Spinal cord (tissue), 9 donors: ENCODE measurements at regions not wholly inside any gene's neighbourhood (a gene's known extent, or its start where the extent isn't known, plus 50 kb on each side); places are given as distances from the start of the nearest gene placed in this dataset.

ENCODE experiments used
- DNase-seq, 6 donors: peaks; one replicate each; pipeline versions ENCODE4 v3.0.0 to v3.0.0-alpha.2; 2013 to 2015; ENCODE audit warnings: low spot score in 6 of 6, low read depth in 4 of 6
- H3K27ac ChIP-seq: one replicate; pipeline ENCODE4 v1.5.1; 2013; ENCODE audit warnings: low read depth, low read length, control low read depth
- H3K27me3 ChIP-seq: one replicate; pipeline ENCODE4 v1.6.1; 2013; ENCODE audit warnings: low read length; ENCODE audit not compliant: control insufficient read depth, insufficient read depth
- H3K36me3 ChIP-seq: one replicate; pipeline ENCODE4 v1.6.1; 2013; ENCODE audit warnings: low read length; ENCODE audit not compliant: control insufficient read depth, insufficient read depth
- H3K4me1 ChIP-seq: one replicate; pipeline ENCODE4 v1.6.1; 2013; ENCODE audit warnings: low read length; ENCODE audit not compliant: control insufficient read depth, insufficient read depth
- H3K4me3 ChIP-seq: one replicate; pipeline ENCODE4 v1.5.1; 2013; ENCODE audit warnings: low read depth, low read length, control low read depth
- H3K9me3 ChIP-seq: one replicate; pipeline ENCODE4 v1.6.1; 2013; ENCODE audit warnings: low read length; ENCODE audit not compliant: control insufficient read depth, insufficient read depth
- WGBS: methylation state at CpG from one replicate; pipeline ENCODE4 v1.1.5; 2013; ENCODE audit warnings: missing lambda C conversion rate; ENCODE audit not compliant: insufficient coverage; 5-methylcytosine and 5-hydroxymethylcytosine counted together
- donor health status: healthy.

DNA sequence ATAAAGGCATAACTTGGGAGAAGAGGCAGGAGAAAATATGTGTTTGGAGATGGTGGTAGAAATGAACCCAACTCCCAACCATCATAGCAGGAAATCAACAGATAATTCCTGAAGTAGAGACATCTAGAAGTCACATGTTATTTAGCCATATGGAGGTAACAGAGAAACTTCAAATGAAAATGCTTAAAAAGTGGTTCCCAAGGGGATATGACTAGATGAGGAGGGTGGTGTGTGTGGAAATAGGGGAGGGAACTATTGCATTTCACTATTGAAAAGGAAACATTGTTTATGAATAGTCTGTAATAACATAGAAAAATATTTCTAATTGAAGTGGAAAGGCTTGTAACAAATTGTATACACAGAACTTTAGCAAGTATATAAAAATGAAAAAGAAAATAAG is 412.0 kb downstream of the SHISA9 start:
- Histone ChIP-seq H3K27ac (no peak overlapping the region), H3K4me1 (no peaks in the 10 kb centered on the region), H3K36me3 (no peaks in the 10 kb centered on the region), H3K9me3 (no peaks in the 10 kb centered on the region), H3K4me3 (no peak overlapping the region), H3K27me3 (no peaks in the 10 kb centered on the region)
- DNase-seq: no peak

DNA sequence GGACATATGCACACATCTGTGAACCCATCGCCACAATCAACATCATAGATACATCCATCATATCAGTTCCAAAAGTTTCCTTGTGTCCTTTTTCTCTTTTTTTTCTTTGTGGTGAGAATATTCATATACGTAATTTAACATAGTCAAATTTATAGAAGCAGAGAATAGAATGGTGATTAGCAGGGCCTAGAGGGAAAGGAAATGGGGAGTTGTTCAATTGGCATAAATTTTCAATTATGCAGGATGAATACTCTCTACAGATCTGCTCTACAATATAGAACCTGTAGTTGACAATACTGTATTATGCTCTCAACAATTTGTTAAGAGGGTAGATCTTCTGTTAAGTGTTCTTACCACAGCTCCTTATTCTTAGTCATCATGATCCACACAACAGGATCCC is 413.2 kb downstream of the SHISA9 start:
- no CpG with 5 or more reads among the region's 2 CpGs for WGBS
- no peak for DNase-seq
- Histone ChIP-seq H3K4me3 (no peak overlapping the region), H3K27me3 (no peaks in the 10 kb centered on the region), H3K4me1 (no peaks in the 10 kb centered on the region), H3K27ac (no peak overlapping the region), H3K9me3 (no peaks in the 10 kb centered on the region), H3K36me3 (no peaks in the 10 kb centered on the region)

DNA sequence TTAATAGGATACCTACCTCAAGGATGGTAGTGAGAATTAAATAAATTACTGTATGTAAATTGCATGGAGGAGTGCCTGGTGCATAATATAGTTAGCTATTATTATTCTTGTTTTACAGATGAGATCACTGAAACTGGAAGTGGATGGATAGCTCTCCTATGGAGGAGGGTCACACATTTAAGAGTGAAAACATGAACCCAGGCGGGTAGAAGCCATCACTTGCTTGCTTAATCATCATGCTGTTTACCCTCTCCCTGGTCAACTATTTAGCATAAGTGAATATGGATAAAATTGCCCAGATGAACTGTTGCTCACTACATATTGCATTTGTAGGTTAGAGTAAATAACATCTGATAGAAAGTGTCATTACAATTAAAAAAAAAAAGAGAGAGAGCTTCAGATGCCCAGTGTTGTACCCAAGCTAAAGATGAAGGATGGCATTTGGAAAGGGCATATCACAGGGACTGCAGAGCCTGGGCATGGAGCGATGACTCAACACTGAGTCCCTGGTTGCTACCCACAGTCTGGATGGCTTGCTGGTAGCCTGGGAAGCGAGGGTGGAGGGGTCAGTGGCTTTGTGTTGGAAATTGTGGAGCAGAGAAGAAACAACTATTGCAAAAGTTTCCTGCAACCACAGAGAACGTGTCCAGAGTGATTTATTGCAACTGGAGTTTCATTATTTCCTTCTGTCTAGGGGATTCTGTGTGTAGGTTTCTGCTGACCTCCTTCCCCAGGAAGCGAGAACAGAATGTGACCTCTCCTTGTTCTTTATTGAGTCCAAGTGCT is 414.4 kb downstream of the SHISA9 start:
- no peak overlapping the region for H3K27ac ChIP-seq
- 54% methylated on average over 3 of the region's 5 CpGs for WGBS
- no peak for DNase-seq
- H3K9me3 ChIP-seq: no peaks in the 10 kb centered on the region
- H3K36me3 ChIP-seq: no peaks in the 10 kb centered on the region
- no peaks in the 10 kb centered on the region for H3K27me3 ChIP-seq
- no peaks in the 10 kb centered on the region for H3K4me1 ChIP-seq
- no peak overlapping the region for H3K4me3 ChIP-seq

DNA sequence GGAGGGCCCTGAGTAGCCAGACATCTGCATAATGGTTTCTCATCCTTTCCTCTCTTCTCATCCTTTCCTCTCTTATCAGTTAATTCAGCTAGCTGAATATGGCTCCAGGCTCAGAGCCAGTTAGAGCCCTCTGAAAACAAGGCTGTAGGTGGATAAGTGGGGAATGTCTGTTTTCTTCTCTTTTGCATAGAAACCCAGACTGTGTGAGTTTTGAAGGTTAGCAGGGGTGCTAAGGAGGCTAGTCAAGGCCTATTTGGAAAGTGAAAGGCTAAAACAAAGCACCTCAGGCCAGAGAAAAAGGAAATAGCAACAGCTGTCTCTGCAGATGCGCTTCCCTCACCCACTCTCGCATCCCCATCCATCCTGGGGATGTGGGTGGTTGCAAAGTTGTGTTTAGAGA is 420.9 kb downstream of the SHISA9 start:
- no peaks in the 10 kb centered on the region for H3K27me3 ChIP-seq
- H3K9me3 ChIP-seq: no peaks in the 10 kb centered on the region
- H3K4me3 ChIP-seq: no peak overlapping the region
- no peaks in the 10 kb centered on the region for H3K36me3 ChIP-seq
- no CpG with 5 or more reads among the region's 2 CpGs for WGBS
- H3K27ac ChIP-seq: no peak overlapping the region
- no peaks in the 10 kb centered on the region for H3K4me1 ChIP-seq
- peak in 1 of 6 donors; percentile 32 for DNase-seq

DNA sequence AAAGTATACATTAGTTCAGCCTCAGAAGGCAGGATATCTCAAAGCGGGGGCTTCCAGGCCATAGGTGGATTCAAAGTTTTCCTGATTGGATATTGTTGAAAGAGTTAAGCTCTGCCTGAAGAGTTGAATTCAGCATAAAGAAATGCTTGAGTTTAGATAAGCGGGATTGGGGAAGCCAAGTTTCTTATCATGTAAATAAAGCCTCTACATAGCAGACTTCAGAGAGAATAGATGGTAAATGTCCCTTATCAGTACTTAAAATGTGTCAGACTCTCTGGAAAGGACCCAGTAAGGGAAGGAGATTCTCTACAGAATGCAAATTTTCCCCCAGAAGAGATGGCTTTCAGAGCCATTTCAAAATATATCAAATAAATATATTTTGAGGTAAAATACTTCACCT is 423.5 kb downstream of the SHISA9 start:
- H3K4me3 ChIP-seq: no peak overlapping the region
- H3K36me3 ChIP-seq: no peaks in the 10 kb centered on the region
- H3K27ac ChIP-seq: no peak overlapping the region
- no peaks in the 10 kb centered on the region for H3K27me3 ChIP-seq
- 100% methylated on average over 1 of the region's 2 CpGs for WGBS
- no peak for DNase-seq
- no peaks in the 10 kb centered on the region for H3K9me3 ChIP-seq
- no peaks in the 10 kb centered on the region for H3K4me1 ChIP-seq

DNA sequence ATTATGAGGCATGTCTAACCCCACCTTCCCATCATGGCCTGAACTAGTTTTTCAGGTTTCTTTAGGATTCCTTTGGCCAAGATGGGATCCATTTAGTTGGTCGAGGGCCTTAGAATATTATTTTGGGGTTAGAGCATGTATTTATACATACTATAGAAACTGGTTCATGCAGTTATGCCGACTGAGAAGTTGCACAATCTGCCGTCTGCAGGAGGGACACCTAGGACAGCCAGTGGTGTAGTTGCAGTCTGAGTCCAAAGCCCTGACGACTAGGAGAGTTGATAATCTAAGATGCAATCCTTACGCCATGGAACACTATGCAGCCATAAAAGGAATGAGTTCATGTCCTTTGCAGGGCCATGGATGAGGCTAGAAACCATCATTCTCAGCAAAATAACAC is 424.0 kb downstream of the SHISA9 start:
- Histone ChIP-seq H3K27me3 (no peaks in the 10 kb centered on the region), H3K27ac (no peak overlapping the region), H3K4me3 (no peak overlapping the region), H3K4me1 (no peaks in the 10 kb centered on the region), H3K36me3 (no peaks in the 10 kb centered on the region), H3K9me3 (no peaks in the 10 kb centered on the region)
- WGBS: 100% methylated on average over 2 of the region's 5 CpGs
- DNase-seq: no peak

DNA sequence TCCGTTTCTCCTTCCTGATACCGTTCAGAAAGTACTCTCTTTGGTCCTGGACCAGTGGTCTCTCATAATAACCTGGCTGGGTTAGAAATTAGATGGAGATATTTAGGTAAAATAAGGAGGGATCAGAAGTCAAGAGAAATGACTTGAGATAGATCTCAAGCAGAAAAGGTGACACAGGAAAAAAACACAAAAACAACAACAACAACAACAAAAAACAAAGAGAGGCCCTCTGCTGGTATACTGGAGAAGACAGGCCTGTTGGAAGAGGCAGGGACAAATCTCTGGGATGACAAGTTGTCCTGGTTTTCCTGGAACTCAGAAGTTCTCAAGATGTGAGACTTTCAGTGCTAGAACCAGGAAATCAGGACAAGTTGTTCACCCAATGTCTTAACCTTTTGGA is 430.5 kb downstream of the SHISA9 start:
- no peak overlapping the region for H3K4me3 ChIP-seq
- no peak for DNase-seq
- H3K36me3 ChIP-seq: no peaks in the 10 kb centered on the region
- no peaks in the 10 kb centered on the region for H3K4me1 ChIP-seq
- H3K27me3 ChIP-seq: no peaks in the 10 kb centered on the region
- no peak overlapping the region for H3K27ac ChIP-seq
- 100% methylated on average over 1 of the region's 2 CpGs for WGBS
- no peaks in the 10 kb centered on the region for H3K9me3 ChIP-seq

DNA sequence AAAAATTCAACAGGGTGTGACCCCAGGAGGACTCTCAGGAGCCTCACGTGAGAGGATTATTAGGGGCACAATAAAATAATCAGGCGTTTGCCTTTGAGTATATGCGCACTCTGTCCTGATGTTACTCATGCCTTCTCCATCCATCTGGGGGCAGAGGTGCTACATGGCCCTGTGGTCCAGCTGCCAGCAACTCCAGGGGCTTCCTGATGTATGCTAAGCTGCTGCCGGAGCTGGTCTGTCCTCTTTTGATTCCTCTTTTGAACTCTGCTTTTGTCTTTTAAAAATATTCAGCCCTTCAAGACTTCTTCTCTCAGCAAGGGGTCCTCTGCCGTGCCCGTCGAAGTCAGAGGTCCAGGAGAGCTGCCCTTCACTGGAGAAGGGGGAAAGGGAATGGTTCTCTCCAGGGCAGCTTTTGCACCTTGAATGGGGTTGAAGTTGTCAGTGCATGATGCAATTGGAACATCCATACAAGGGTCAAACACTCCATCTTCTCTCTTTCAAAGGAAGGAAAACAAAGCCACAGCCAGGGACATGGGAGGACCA is 431.4 kb downstream of the SHISA9 start:
- Histone ChIP-seq H3K27me3 (no peaks in the 10 kb centered on the region), H3K9me3 (no peaks in the 10 kb centered on the region), H3K4me3 (no peak overlapping the region), H3K27ac (no peak overlapping the region), H3K4me1 (no peaks in the 10 kb centered on the region), H3K36me3 (no peaks in the 10 kb centered on the region)
- 45% methylated on average over 6 of the region's 7 CpGs for WGBS
- no peak for DNase-seq

DNA sequence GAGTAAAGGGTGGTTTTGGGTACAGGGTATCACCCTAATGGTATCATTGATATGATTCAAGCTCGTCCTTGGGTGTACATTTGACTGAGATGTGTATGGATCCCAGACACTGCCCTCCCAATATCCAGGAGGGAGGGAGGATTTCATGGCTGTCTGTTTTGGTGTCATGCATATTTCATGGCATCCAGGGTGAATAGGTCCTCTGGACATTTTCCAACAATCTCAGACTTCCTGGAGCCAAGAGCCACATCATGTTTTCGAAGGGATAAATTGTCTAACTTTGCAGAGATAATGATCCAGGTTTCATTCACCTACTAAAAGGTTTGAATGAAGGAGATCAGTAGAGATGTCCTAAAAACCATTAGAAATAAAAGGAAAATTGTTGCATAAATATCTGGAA is 431.9 kb downstream of the SHISA9 start:
- WGBS: 75% methylated on average over 1 of the region's 2 CpGs
- Histone ChIP-seq H3K27me3 (no peaks in the 10 kb centered on the region), H3K4me1 (no peaks in the 10 kb centered on the region), H3K9me3 (no peaks in the 10 kb centered on the region), H3K27ac (no peak overlapping the region), H3K36me3 (no peaks in the 10 kb centered on the region), H3K4me3 (no peak overlapping the region)
- no peak for DNase-seq

DNA sequence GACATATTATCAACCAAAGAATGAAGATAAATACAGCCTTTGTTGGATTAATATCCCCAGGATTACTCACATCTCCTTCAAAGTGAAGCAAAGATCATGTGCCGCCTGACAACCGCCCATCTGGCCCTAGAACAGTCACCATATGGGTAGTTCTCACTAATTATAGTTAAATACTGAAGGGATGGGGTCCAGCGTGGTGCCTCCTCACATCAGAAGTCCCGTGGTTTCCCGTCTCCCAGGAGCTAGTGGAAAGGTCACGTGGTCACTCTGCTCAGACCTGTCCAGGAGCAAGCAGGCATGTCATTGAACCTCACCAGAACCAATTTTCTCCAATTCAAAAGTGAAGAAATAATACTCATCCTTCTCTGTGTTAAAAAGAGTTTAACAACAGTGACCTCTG is 434.5 kb downstream of the SHISA9 start:
- WGBS: 100% methylated on average over 2 of the region's 6 CpGs
- no peaks in the 10 kb centered on the region for H3K36me3 ChIP-seq
- no peak for DNase-seq
- H3K4me1 ChIP-seq: no peaks in the 10 kb centered on the region
- H3K9me3 ChIP-seq: no peaks in the 10 kb centered on the region
- H3K27me3 ChIP-seq: no peaks in the 10 kb centered on the region
- H3K4me3 ChIP-seq: no peak overlapping the region
- H3K27ac ChIP-seq: no peak overlapping the region
